ENCODE measurements at regions not wholly inside any gene's neighbourhood (a gene's known extent, or its start where the extent isn't known, plus 50 kb on each side); places are given as distances from the start of the nearest gene placed in this dataset.

DNA sequence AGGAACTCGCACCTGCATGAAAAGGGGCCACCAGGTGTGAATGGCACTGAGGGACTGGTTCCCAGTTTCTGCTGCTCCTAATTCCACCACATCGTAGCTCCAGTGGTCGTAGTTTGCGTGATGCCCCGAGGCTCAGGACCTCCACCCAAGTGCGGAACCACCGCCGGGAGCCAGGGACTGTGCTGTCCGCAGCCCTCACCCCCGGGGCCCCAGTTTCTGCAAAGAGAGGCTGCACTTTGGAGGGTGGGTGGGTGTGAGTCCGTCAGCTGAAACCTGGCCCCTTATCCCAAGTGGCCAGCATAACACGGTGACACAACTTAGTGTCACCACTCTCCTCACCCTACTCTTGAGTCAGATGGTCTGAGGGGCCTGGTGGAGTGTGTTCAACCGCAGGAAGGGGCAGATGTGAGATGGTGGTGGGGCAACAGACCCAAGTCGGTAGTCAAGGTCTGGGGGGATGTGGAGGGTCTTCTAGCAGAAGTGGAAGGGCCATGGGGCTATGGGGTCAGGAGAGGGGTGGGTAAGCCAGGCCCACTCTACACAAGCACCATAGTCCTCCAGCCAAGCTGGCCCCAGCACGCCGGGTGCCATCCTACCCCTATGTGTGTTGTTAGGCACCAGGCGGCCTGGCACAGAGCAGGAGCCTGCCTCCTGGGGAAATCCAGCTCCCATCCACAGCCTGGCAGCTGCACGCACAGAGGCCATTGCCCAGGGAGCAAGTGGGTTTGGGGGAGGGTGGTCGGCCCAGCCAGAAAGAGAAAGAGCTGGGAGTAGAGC, 1301.6 kb downstream of the UQCRFS1 start:
- H3K79me1 ChIP-seq (ENCODE audit: low read depth, low read length), result peaks cover 1% of the 10 kb centered on the region
- no peak overlapping the region for H3K4me2 ChIP-seq (ENCODE audit: insufficient read depth, low read length, poor library complexity, severe bottlenecking)
- no peak overlapping the region for H2BK15ac ChIP-seq (ENCODE audit: low read length)
- H3K4me1 ChIP-seq (ENCODE audit: control insufficient read depth in 2 of 2, insufficient read depth in 1 of 2, low read depth in 1 of 2, low read length in 2 of 2), result no peaks in the 10 kb centered on the region
- no peaks in the 10 kb centered on the region for H3K27me3 ChIP-seq (ENCODE audit: control insufficient read depth in 3 of 3, insufficient read depth in 3 of 3, low read depth in 1 of 3, low read length in 3 of 3)
- no peak for DNase-seq (ENCODE audit: low spot score)
- H3K4ac ChIP-seq (ENCODE audit: low read length), result no peak overlapping the region
- no peak overlapping the region for H3K23ac ChIP-seq (ENCODE audit: low read depth, low read length, poor library complexity)
- H3K18ac ChIP-seq (ENCODE audit: low read length), result no peak overlapping the region
- no peak overlapping the region for H4K8ac ChIP-seq (ENCODE audit: low read depth, low read length)
- H3K27ac ChIP-seq (replicated peaks; ENCODE audit: low read length), result no peak overlapping the region
- no peak overlapping the region for H2AK5ac ChIP-seq (ENCODE audit: low read depth, low read length)
- no peak overlapping the region for H3K14ac ChIP-seq (ENCODE audit: low read length)
- H4K91ac ChIP-seq (ENCODE audit: low read depth, low read length, poor library complexity), result no peak overlapping the region
- no peaks in the 10 kb centered on the region for H3K36me3 ChIP-seq (replicated peaks in 1 of 2; ENCODE audit: control insufficient read depth in 2 of 2, insufficient read depth in 2 of 2, low read length in 2 of 2)
- no peak overlapping the region for H2BK120ac ChIP-seq (ENCODE audit: low read depth, low read length)
- H2BK12ac ChIP-seq (ENCODE audit: low read length), result no peak overlapping the region
- H3K9ac ChIP-seq (ENCODE audit: low read depth, low read length, poor library complexity), result no peak overlapping the region
- no CpG with 5 or more reads among the region's 19 CpGs for WGBS, 2 donors (ENCODE audit: extremely low coverage in 2 of 2, insufficient read length in 2 of 2, insufficient replicate concordance in 1 of 2)
- H3K4me3 ChIP-seq (ENCODE audit: low read length in 2 of 2), result no peak overlapping the region
- H3K9me3 ChIP-seq (replicated peaks in 1 of 2; ENCODE audit: control insufficient read depth in 2 of 2, insufficient read depth in 1 of 2, low read depth in 1 of 2, low read length in 2 of 2), result peaks cover 0 to 26% of the 10 kb centered on the region in 2 donors
- H2BK5ac ChIP-seq (ENCODE audit: low read length), result no peak overlapping the region
- no peak overlapping the region for H2AFZ ChIP-seq (ENCODE audit: low read length)

DNA sequence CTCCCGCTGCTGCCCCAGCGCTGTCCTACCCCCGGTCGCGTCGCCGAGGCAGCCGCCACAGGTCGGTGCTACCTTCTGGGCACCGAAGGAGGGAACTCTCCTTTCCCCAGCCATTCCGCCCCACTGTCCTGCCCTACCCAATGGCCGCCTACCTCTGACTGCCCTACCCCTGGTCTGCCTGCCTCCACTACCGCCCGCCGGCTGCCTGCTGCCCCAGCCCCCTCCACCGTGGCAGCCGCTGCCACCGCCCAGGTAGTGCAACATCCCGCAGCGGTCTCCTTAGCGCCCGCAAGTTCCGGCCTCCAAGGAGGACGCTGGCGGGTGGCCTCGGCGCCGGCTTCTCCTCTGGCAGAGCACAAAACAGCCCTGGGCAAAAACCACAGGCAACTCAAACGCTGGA, 1303.1 kb downstream of the UQCRFS1 start:
- WGBS, 2 donors (ENCODE audit: extremely low coverage in 2 of 2, insufficient read length in 2 of 2, insufficient replicate concordance in 1 of 2), result no CpG with 5 or more reads among the region's 29 CpGs
- Histone ChIP-seq H3K9me3 (replicated peaks in 1 of 2; ENCODE audit: control insufficient read depth in 2 of 2, insufficient read depth in 1 of 2, low read depth in 1 of 2, low read length in 2 of 2) (peaks cover 0 to 33% of the 10 kb centered on the region in 2 donors), H3K4me3 (ENCODE audit: low read length in 2 of 2) (no peak overlapping the region), H2BK15ac (ENCODE audit: low read length) (no peak overlapping the region), H3K4me2 (ENCODE audit: insufficient read depth, low read length, poor library complexity, severe bottlenecking) (no peak overlapping the region), H2AFZ (ENCODE audit: low read length) (no peak overlapping the region), H3K4ac (ENCODE audit: low read length) (no peak overlapping the region), H3K9ac (ENCODE audit: low read depth, low read length, poor library complexity) (no peak overlapping the region), H3K14ac (ENCODE audit: low read length) (no peak overlapping the region), H4K91ac (ENCODE audit: low read depth, low read length, poor library complexity) (no peak overlapping the region), H3K4me1 (ENCODE audit: control insufficient read depth in 2 of 2, insufficient read depth in 1 of 2, low read depth in 1 of 2, low read length in 2 of 2) (no peaks in the 10 kb centered on the region), H3K27ac (replicated peaks; ENCODE audit: low read length) (no peak overlapping the region), H3K27me3 (ENCODE audit: control insufficient read depth in 3 of 3, insufficient read depth in 3 of 3, low read depth in 1 of 3, low read length in 3 of 3) (no peaks in the 10 kb centered on the region), H3K23ac (ENCODE audit: low read depth, low read length, poor library complexity) (no peak overlapping the region), H2AK5ac (ENCODE audit: low read depth, low read length) (no peak overlapping the region), H2BK5ac (ENCODE audit: low read length) (no peak overlapping the region), H4K8ac (ENCODE audit: low read depth, low read length) (no peak overlapping the region), H3K36me3 (replicated peaks in 1 of 2; ENCODE audit: control insufficient read depth in 2 of 2, insufficient read depth in 2 of 2, low read length in 2 of 2) (no peaks in the 10 kb centered on the region), H3K79me1 (ENCODE audit: low read depth, low read length) (peaks cover 1% of the 10 kb centered on the region), H2BK12ac (ENCODE audit: low read length) (no peak overlapping the region), H2BK120ac (ENCODE audit: low read depth, low read length) (no peak overlapping the region), H3K18ac (ENCODE audit: low read length) (no peak overlapping the region)
- no peak for DNase-seq (ENCODE audit: low spot score)

DNA sequence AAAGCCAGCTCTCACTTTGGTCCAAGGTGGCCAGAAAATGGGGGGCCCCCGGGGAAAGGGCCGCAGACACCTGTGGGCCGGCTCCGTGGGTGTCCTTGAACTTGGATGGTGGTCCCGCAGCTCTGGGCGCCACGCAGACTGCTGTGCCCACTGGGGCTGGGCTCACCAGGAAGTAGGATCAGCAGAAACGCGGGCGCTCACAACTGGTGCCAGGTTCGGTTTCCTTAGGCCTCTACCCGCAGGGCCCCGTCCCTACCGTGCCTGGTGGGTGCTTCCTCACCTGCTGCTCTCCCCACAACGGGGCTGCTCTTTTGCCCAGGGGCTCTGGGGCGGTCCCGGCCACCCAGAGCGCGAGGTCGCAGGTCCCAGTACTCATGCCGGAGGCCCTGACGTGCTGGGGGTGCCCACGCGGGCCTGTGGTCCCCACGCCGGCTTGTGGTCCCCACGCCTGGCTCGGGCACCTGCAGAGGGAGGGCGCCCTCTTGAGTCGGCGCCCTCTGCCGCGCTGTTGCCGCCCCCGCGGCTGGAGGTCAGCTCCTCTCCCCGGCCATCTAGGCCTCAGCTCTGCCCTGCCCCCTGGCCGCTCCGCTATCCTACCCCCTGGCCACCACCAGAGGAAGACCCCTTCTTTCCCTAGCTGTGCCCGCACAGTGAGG, 1303.6 kb downstream of the UQCRFS1 start:
- Histone ChIP-seq H2BK120ac (ENCODE audit: low read depth, low read length) (no peak overlapping the region), H4K8ac (ENCODE audit: low read depth, low read length) (no peak overlapping the region), H4K91ac (ENCODE audit: low read depth, low read length, poor library complexity) (no peak overlapping the region), H3K4ac (ENCODE audit: low read length) (no peak overlapping the region), H3K14ac (ENCODE audit: low read length) (no peak overlapping the region), H3K9me3 (replicated peaks in 1 of 2; ENCODE audit: control insufficient read depth in 2 of 2, insufficient read depth in 1 of 2, low read depth in 1 of 2, low read length in 2 of 2) (peaks cover 0 to 36% of the 10 kb centered on the region in 2 donors), H2AK5ac (ENCODE audit: low read depth, low read length) (no peak overlapping the region), H3K4me2 (ENCODE audit: insufficient read depth, low read length, poor library complexity, severe bottlenecking) (no peak overlapping the region), H3K4me1 (ENCODE audit: control insufficient read depth in 2 of 2, insufficient read depth in 1 of 2, low read depth in 1 of 2, low read length in 2 of 2) (no peaks in the 10 kb centered on the region), H3K4me3 (ENCODE audit: low read length in 2 of 2) (no peak overlapping the region), H2BK5ac (ENCODE audit: low read length) (no peak overlapping the region), H3K36me3 (replicated peaks in 1 of 2; ENCODE audit: control insufficient read depth in 2 of 2, insufficient read depth in 2 of 2, low read length in 2 of 2) (no peaks in the 10 kb centered on the region), H3K27me3 (ENCODE audit: control insufficient read depth in 3 of 3, insufficient read depth in 3 of 3, low read depth in 1 of 3, low read length in 3 of 3) (no peaks in the 10 kb centered on the region), H3K18ac (ENCODE audit: low read length) (no peak overlapping the region), H3K27ac (replicated peaks; ENCODE audit: low read length) (no peak overlapping the region), H3K9ac (ENCODE audit: low read depth, low read length, poor library complexity) (no peak overlapping the region), H3K79me1 (ENCODE audit: low read depth, low read length) (peaks cover 1% of the 10 kb centered on the region), H2BK12ac (ENCODE audit: low read length) (no peak overlapping the region), H2BK15ac (ENCODE audit: low read length) (no peak overlapping the region), H3K23ac (ENCODE audit: low read depth, low read length, poor library complexity) (no peak overlapping the region), H2AFZ (ENCODE audit: low read length) (no peak overlapping the region)
- no CpG with 5 or more reads among the region's 40 CpGs for WGBS, 2 donors (ENCODE audit: extremely low coverage in 2 of 2, insufficient read length in 2 of 2, insufficient replicate concordance in 1 of 2)
- DNase-seq (ENCODE audit: low spot score), result no peak

DNA sequence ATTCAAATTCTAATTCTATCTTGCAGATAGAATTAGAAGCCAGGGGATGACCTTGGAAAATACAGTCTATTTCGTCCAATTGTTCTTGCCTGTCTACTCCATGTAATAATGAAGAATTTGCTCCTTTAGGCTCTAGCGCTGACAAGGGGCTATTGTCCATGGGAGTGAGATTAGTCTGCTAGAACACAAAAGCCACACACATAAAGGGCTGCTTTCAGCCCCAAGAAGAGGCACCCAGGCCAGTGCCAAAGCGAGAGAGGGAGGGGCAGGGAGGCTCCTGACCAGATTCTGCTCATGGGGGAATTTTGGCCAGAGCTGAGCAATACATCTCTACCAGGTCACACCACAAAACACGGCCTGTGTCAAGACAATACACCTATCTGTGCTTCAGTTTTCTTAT, 1306.9 kb downstream of the UQCRFS1 start:
- no peak overlapping the region for H2AFZ ChIP-seq (ENCODE audit: low read length)
- H2BK120ac ChIP-seq (ENCODE audit: low read depth, low read length), result no peak overlapping the region
- H3K27me3 ChIP-seq (ENCODE audit: control insufficient read depth in 3 of 3, insufficient read depth in 3 of 3, low read depth in 1 of 3, low read length in 3 of 3), result no peaks in the 10 kb centered on the region
- no peak overlapping the region for H2AK5ac ChIP-seq (ENCODE audit: low read depth, low read length)
- H3K79me1 ChIP-seq (ENCODE audit: low read depth, low read length), result peaks cover 1% of the 10 kb centered on the region
- H4K8ac ChIP-seq (ENCODE audit: low read depth, low read length), result no peak overlapping the region
- no peak overlapping the region for H2BK12ac ChIP-seq (ENCODE audit: low read length)
- no peak overlapping the region for H3K14ac ChIP-seq (ENCODE audit: low read length)
- H3K9ac ChIP-seq (ENCODE audit: low read depth, low read length, poor library complexity), result no peak overlapping the region
- H4K91ac ChIP-seq (ENCODE audit: low read depth, low read length, poor library complexity), result no peak overlapping the region
- H2BK15ac ChIP-seq (ENCODE audit: low read length), result no peak overlapping the region
- no peaks in the 10 kb centered on the region for H3K4me1 ChIP-seq (ENCODE audit: control insufficient read depth in 2 of 2, insufficient read depth in 1 of 2, low read depth in 1 of 2, low read length in 2 of 2)
- WGBS, 2 donors (ENCODE audit: extremely low coverage in 2 of 2, insufficient read length in 2 of 2, insufficient replicate concordance in 1 of 2), result no CpG with 5 or more reads among the region's 4 CpGs
- H2BK5ac ChIP-seq (ENCODE audit: low read length), result no peak overlapping the region
- no peak overlapping the region for H3K4me3 ChIP-seq (ENCODE audit: low read length in 2 of 2)
- no peak overlapping the region for H3K27ac ChIP-seq (replicated peaks; ENCODE audit: low read length)
- H3K4ac ChIP-seq (ENCODE audit: low read length), result no peak overlapping the region
- H3K23ac ChIP-seq (ENCODE audit: low read depth, low read length, poor library complexity), result no peak overlapping the region
- H3K36me3 ChIP-seq (replicated peaks in 1 of 2; ENCODE audit: control insufficient read depth in 2 of 2, insufficient read depth in 2 of 2, low read length in 2 of 2), result no peaks in the 10 kb centered on the region
- DNase-seq (ENCODE audit: low spot score), result no peak
- H3K9me3 ChIP-seq (replicated peaks in 1 of 2; ENCODE audit: control insufficient read depth in 2 of 2, insufficient read depth in 1 of 2, low read depth in 1 of 2, low read length in 2 of 2), result peaks cover 0 to 40% of the 10 kb centered on the region in 2 donors
- H3K4me2 ChIP-seq (ENCODE audit: insufficient read depth, low read length, poor library complexity, severe bottlenecking), result no peak overlapping the region
- H3K18ac ChIP-seq (ENCODE audit: low read length), result no peak overlapping the region

All from neuronal stem cell (in vitro differentiated cells).